ENCODE measurements at regions not wholly inside any gene's neighbourhood (a gene's known extent, or its start where the extent isn't known, plus 50 kb on each side); places are given as distances from the start of the nearest gene placed in this dataset.

GRCh38 chr3:25032344-25032743, 395.7 kb upstream of the RARB start:
- in situ Hi-C loops (cut with HindIII; ENCODE audit: low sequenced_read_pairs) = no loop called here

- in situ Hi-C loops (cut with HindIII; ENCODE audit: low sequenced_read_pairs) = no loop called here
Measured at GRCh38 chr3:25033407-25034029, 394.5 kb upstream of the RARB start.

GRCh38 chr3:25035526-25035925, 392.5 kb upstream of the RARB start:
- in situ Hi-C loops (cut with HindIII; ENCODE audit: low sequenced_read_pairs) = no loop called here

- in situ Hi-C loops (cut with HindIII; ENCODE audit: low sequenced_read_pairs) = no loop called here
Measured at GRCh38 chr3:25036633-25037032, 391.4 kb upstream of the RARB start.

- in situ Hi-C loops (cut with HindIII; ENCODE audit: low sequenced_read_pairs) = no loop called here
Measured at GRCh38 chr3:25037049-25037547, 391.0 kb upstream of the RARB start.

- in situ Hi-C loops (cut with HindIII; ENCODE audit: low sequenced_read_pairs) = no loop called here
Measured at GRCh38 chr3:25038271-25038670, 389.8 kb upstream of the RARB start.

GRCh38 chr3:25038922-25039321, 389.1 kb upstream of the RARB start:
- in situ Hi-C loops (cut with HindIII; ENCODE audit: low sequenced_read_pairs) = no loop called here

GRCh38 chr3:25040748-25041147, 387.3 kb upstream of the RARB start:
- in situ Hi-C loops (cut with HindIII; ENCODE audit: low sequenced_read_pairs) = no loop called here

- in situ Hi-C loops (cut with HindIII; ENCODE audit: low sequenced_read_pairs) = no loop called here
Measured at GRCh38 chr3:25041871-25042584, 386.0 kb upstream of the RARB start.

- in situ Hi-C loops (cut with HindIII; ENCODE audit: low sequenced_read_pairs) = no loop called here
Measured at GRCh38 chr3:25043177-25043576, 384.9 kb upstream of the RARB start.

- in situ Hi-C loops (cut with HindIII; ENCODE audit: low sequenced_read_pairs) = no loop called here
Measured at GRCh38 chr3:25043749-25044148, 384.3 kb upstream of the RARB start.

- in situ Hi-C loops (cut with HindIII; ENCODE audit: low sequenced_read_pairs) = no loop called here
Measured at GRCh38 chr3:25044762-25045710, 383.0 kb upstream of the RARB start.

GRCh38 chr3:25046911-25047771, 380.9 kb upstream of the RARB start:
- in situ Hi-C loops (cut with HindIII; ENCODE audit: low sequenced_read_pairs) = no loop called here

GRCh38 chr3:25049304-25049703, 378.8 kb upstream of the RARB start:
- in situ Hi-C loops (cut with HindIII; ENCODE audit: low sequenced_read_pairs) = no loop called here

- in situ Hi-C loops (cut with HindIII; ENCODE audit: low sequenced_read_pairs) = no loop called here
Measured at GRCh38 chr3:25053360-25053759, 374.7 kb upstream of the RARB start.

- in situ Hi-C loops (cut with HindIII; ENCODE audit: low sequenced_read_pairs) = loop anchor here (5.0 kb wide), 1 partner anchor 104 kb away; no protein-coding TSS in a partner anchor
Measured at GRCh38 chr3:25056036-25056755, 371.9 kb upstream of the RARB start.

- in situ Hi-C loops (cut with HindIII; ENCODE audit: low sequenced_read_pairs) = loop anchor here (5.0 kb wide), 1 partner anchor 105 kb away; no protein-coding TSS in a partner anchor
Measured at GRCh38 chr3:25056803-25057351, 371.2 kb upstream of the RARB start.

GRCh38 chr3:25057379-25057778, 370.7 kb upstream of the RARB start:
- in situ Hi-C loops (cut with HindIII; ENCODE audit: low sequenced_read_pairs) = loop anchor here (5.0 kb wide), 1 partner anchor 105 kb away; no protein-coding TSS in a partner anchor

- in situ Hi-C loops (cut with HindIII; ENCODE audit: low sequenced_read_pairs) = no loop called here
Measured at GRCh38 chr3:25064681-25065080, 363.4 kb upstream of the RARB start.

All from endothelial cell of hepatic sinusoid (primary cell).